WTC11 (cell line): ENCODE measurements at regions not wholly inside any gene's neighbourhood (a gene's known extent, or its start where the extent isn't known, plus 50 kb on each side); places are given as distances from the start of the nearest gene placed in this dataset.

Source experiments
- AR ChIP-seq: fragments of 250-450 bp; sonication (Bioruptor Pico); IDR thresholded peaks from 2 replicates; pipeline ENCODE4 v1.9.0; 2021; ENCODE audit warnings: mild to moderate bottlenecking
- CBFB ChIP-seq: sonication (generic); formaldehyde crosslinking; IDR thresholded peaks from 2 replicates; pipeline ENCODE4 v1.8.1; 2022; ENCODE audit warnings: mild to moderate bottlenecking, low read depth, missing genetic modification reagents
- ESRRA ChIP-seq: sonication (generic); formaldehyde crosslinking; IDR thresholded peaks from 2 replicates; pipeline ENCODE4 v1.8.1; 2022; ENCODE audit warnings: mild to moderate bottlenecking, missing genetic modification reagents, borderline replicate concordance
- GTF2I ChIP-seq: fragments of 250-450 bp; sonication (Bioruptor Pico); conservative IDR thresholded peaks from 2 replicates; pipeline ENCODE4 v1.4.0; 2021; ENCODE audit warnings: mild to moderate bottlenecking
- JUN ChIP-seq: sonication (generic); formaldehyde crosslinking; IDR thresholded peaks from 2 replicates; pipeline ENCODE4 v1.8.0; 2023; ENCODE audit warnings: mild to moderate bottlenecking, missing genetic modification reagents
- MXD4 ChIP-seq: fragments of 250-450 bp; sonication (Bioruptor Pico); IDR thresholded peaks from 2 replicates; pipeline ENCODE4 v1.8.0; 2021; ENCODE audit warnings: mild to moderate bottlenecking, moderate library complexity, borderline replicate concordance
- NFYB ChIP-seq: sonication (generic); formaldehyde crosslinking; conservative IDR thresholded peaks from 2 replicates; pipeline ENCODE4 v1.8.0; 2022; ENCODE audit warnings: low read depth, missing genetic modification reagents
- PRRX2 ChIP-seq: fragments of 250-450 bp; sonication (Bioruptor Pico); IDR thresholded peaks from 2 replicates; pipeline ENCODE4 v1.8.0; 2021; ENCODE audit warnings: mild to moderate bottlenecking
- SMAD4 ChIP-seq: sonication (generic); formaldehyde crosslinking; IDR thresholded peaks from 2 replicates; pipeline ENCODE4 v1.8.0; 2022; ENCODE audit warnings: mild to moderate bottlenecking, missing genetic modification reagents
- SP1 ChIP-seq: sonication (generic); formaldehyde crosslinking; conservative IDR thresholded peaks from 2 replicates; pipeline ENCODE4 v1.8.1; 2022; ENCODE audit warnings: missing genetic modification reagents
- TEAD1 ChIP-seq: sonication (generic); formaldehyde crosslinking; IDR thresholded peaks from 2 replicates; pipeline ENCODE4 v1.8.0; 2022; ENCODE audit warnings: mild to moderate bottlenecking, missing genetic modification reagents
- TEAD4 ChIP-seq: sonication (generic); formaldehyde crosslinking; IDR thresholded peaks from 2 replicates; pipeline ENCODE4 v1.8.0; 2022; ENCODE audit warnings: mild to moderate bottlenecking, missing genetic modification reagents
- TP53 ChIP-seq: sonication (generic); formaldehyde crosslinking; IDR thresholded peaks from 2 replicates; pipeline ENCODE4 v1.8.1; 2023; ENCODE audit warnings: mild to moderate bottlenecking, missing genetic modification reagents
- ZNF219 ChIP-seq: sonication (generic); formaldehyde crosslinking; IDR thresholded peaks from 2 replicates; pipeline ENCODE4 v1.8.0; 2023; ENCODE audit warnings: missing genetic modification reagents, mild to moderate bottlenecking, borderline replicate concordance
- ZNF281 ChIP-seq: sonication (generic); formaldehyde crosslinking; IDR thresholded peaks from 2 replicates; pipeline ENCODE4 v1.8.0; 2023; ENCODE audit warnings: mild to moderate bottlenecking, missing genetic modification reagents
- ZNF423 ChIP-seq: fragments of 250-450 bp; sonication (Bioruptor Pico); IDR thresholded peaks from 2 replicates; pipeline ENCODE4 v2.1.2; 2022; ENCODE audit warnings: mild to moderate bottlenecking, moderate library complexity
- TF ChIP-seq, protein P1 (sequence below): sonication (generic); formaldehyde crosslinking; IDR thresholded peaks from 2 replicates; pipeline ENCODE4 v1.8.1; 2022; ENCODE audit warnings: missing genetic modification reagents, borderline replicate concordance
- TF ChIP-seq, protein P2 (sequence below): sonication (generic); formaldehyde crosslinking; IDR thresholded peaks from 2 replicates; pipeline ENCODE4 v1.8.0; 2022; ENCODE audit warnings: mild to moderate bottlenecking, missing genetic modification reagents
- TF ChIP-seq, protein P3 (sequence below): sonication (generic); formaldehyde crosslinking; IDR thresholded peaks from 2 replicates; pipeline ENCODE4 v1.8.0; 2022; ENCODE audit warnings: missing genetic modification reagents
- TF ChIP-seq, protein P4 (sequence below): sonication (generic); formaldehyde crosslinking; conservative IDR thresholded peaks from 2 replicates; pipeline ENCODE4 v1.8.1; 2023; ENCODE audit warnings: mild to moderate bottlenecking, low read depth, missing genetic modification reagents, moderate library complexity
- TF ChIP-seq, protein P5 (sequence below): sonication (generic); formaldehyde crosslinking; IDR thresholded peaks from 2 replicates; pipeline ENCODE4 v1.8.0; 2022; ENCODE audit warnings: mild to moderate bottlenecking, missing genetic modification reagents
- TF ChIP-seq, protein P6 (sequence below): fragments of 250-450 bp; sonication (Bioruptor Pico); IDR thresholded peaks from 2 replicates; pipeline ENCODE4 v1.9.0; 2021; ENCODE audit warnings: moderate library complexity, mild to moderate bottlenecking, inconsistent platforms, borderline replicate concordance

GRCh38 chr13:53200498-53201453 is 172.2 kb downstream of the OLFM4 start (continued):
- TF ChIP-seq, protein P1, sequence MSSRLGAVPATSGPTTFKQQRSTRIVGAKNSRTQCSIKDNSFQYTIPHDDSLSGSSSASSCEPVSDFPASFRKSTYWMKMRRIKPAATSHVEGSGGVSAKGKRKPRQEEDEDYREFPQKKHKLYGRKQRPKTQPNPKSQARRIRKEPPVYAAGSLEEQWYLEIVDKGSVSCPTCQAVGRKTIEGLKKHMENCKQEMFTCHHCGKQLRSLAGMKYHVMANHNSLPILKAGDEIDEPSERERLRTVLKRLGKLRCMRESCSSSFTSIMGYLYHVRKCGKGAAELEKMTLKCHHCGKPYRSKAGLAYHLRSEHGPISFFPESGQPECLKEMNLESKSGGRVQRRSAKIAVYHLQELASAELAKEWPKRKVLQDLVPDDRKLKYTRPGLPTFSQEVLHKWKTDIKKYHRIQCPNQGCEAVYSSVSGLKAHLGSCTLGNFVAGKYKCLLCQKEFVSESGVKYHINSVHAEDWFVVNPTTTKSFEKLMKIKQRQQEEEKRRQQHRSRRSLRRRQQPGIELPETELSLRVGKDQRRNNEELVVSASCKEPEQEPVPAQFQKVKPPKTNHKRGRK (CRISPR knock-in tag): no peak
- TF ChIP-seq, protein P2, sequence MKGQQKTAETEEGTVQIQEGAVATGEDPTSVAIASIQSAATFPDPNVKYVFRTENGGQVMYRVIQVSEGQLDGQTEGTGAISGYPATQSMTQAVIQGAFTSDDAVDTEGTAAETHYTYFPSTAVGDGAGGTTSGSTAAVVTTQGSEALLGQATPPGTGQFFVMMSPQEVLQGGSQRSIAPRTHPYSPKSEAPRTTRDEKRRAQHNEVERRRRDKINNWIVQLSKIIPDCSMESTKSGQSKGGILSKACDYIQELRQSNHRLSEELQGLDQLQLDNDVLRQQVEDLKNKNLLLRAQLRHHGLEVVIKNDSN (CRISPR knock-in tag): peak; percentile 62; the same call in 1 of the 2 replicates
- TF ChIP-seq ZNF281 (CRISPR knock-in tag) (peak; percentile 86), NFYB (CRISPR knock-in tag) (no peak; the same call in 1 of the 2 replicates), PRRX2 (CRISPR knock-in tag) (peak; percentile 84; the same call in 1 of the 2 replicates), ESRRA (CRISPR knock-in tag) (peak; percentile 88; the same call in 1 of the 2 replicates), TEAD1 (CRISPR knock-in tag) (peak; percentile 96), TEAD4 (CRISPR knock-in tag) (peak; percentile 93), ZNF423 (CRISPR knock-in tag) (no peak), CBFB (peak; percentile 92), GTF2I (no peak), ZNF219 (CRISPR knock-in tag) (0 out of 2 replicates have a peak, but pooled peaks have one; percentile 66), MXD4 (CRISPR knock-in tag) (no peak), JUN (CRISPR knock-in tag) (peak; percentile 91), SP1 (CRISPR knock-in tag) (peak; percentile 83), SMAD4 (CRISPR knock-in tag) (peak; percentile 85), AR (no peak), TP53 (peak; percentile 92)
- TF ChIP-seq, protein P3, sequence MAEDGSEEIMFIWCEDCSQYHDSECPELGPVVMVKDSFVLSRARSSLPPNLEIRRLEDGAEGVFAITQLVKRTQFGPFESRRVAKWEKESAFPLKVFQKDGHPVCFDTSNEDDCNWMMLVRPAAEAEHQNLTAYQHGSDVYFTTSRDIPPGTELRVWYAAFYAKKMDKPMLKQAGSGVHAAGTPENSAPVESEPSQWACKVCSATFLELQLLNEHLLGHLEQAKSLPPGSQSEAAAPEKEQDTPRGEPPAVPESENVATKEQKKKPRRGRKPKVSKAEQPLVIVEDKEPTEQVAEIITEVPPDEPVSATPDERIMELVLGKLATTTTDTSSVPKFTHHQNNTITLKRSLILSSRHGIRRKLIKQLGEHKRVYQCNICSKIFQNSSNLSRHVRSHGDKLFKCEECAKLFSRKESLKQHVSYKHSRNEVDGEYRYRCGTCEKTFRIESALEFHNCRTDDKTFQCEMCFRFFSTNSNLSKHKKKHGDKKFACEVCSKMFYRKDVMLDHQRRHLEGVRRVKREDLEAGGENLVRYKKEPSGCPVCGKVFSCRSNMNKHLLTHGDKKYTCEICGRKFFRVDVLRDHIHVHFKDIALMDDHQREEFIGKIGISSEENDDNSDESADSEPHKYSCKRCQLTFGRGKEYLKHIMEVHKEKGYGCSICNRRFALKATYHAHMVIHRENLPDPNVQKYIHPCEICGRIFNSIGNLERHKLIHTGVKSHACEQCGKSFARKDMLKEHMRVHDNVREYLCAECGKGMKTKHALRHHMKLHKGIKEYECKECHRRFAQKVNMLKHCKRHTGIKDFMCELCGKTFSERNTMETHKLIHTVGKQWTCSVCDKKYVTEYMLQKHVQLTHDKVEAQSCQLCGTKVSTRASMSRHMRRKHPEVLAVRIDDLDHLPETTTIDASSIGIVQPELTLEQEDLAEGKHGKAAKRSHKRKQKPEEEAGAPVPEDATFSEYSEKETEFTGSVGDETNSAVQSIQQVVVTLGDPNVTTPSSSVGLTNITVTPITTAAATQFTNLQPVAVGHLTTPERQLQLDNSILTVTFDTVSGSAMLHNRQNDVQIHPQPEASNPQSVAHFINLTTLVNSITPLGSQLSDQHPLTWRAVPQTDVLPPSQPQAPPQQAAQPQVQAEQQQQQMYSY (CRISPR knock-in tag): peak; percentile 50; the same call in 1 of the 2 replicates
- TF ChIP-seq, protein P4, sequence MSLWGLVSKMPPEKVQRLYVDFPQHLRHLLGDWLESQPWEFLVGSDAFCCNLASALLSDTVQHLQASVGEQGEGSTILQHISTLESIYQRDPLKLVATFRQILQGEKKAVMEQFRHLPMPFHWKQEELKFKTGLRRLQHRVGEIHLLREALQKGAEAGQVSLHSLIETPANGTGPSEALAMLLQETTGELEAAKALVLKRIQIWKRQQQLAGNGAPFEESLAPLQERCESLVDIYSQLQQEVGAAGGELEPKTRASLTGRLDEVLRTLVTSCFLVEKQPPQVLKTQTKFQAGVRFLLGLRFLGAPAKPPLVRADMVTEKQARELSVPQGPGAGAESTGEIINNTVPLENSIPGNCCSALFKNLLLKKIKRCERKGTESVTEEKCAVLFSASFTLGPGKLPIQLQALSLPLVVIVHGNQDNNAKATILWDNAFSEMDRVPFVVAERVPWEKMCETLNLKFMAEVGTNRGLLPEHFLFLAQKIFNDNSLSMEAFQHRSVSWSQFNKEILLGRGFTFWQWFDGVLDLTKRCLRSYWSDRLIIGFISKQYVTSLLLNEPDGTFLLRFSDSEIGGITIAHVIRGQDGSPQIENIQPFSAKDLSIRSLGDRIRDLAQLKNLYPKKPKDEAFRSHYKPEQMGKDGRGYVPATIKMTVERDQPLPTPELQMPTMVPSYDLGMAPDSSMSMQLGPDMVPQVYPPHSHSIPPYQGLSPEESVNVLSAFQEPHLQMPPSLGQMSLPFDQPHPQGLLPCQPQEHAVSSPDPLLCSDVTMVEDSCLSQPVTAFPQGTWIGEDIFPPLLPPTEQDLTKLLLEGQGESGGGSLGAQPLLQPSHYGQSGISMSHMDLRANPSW (CRISPR knock-in tag): 0 out of 2 replicates have a peak, but pooled peaks have one; percentile 41
- TF ChIP-seq, protein P5, sequence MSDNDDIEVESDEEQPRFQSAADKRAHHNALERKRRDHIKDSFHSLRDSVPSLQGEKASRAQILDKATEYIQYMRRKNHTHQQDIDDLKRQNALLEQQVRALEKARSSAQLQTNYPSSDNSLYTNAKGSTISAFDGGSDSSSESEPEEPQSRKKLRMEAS (CRISPR knock-in tag): peak; percentile 67
- TF ChIP-seq, protein P6, sequence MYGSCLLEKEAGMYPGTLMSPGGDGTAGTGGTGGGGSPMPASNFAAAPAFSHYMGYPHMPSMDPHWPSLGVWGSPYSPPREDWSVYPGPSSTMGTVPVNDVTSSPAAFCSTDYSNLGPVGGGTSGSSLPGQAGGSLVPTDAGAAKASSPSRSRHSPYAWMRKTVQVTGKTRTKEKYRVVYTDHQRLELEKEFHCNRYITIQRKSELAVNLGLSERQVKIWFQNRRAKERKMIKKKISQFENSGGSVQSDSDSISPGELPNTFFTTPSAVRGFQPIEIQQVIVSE: no peak
